ENCODE measurements at regions not wholly inside any gene's neighbourhood (a gene's known extent, or its start where the extent isn't known, plus 50 kb on each side); places are given as distances from the start of the nearest gene placed in this dataset.

DNA sequence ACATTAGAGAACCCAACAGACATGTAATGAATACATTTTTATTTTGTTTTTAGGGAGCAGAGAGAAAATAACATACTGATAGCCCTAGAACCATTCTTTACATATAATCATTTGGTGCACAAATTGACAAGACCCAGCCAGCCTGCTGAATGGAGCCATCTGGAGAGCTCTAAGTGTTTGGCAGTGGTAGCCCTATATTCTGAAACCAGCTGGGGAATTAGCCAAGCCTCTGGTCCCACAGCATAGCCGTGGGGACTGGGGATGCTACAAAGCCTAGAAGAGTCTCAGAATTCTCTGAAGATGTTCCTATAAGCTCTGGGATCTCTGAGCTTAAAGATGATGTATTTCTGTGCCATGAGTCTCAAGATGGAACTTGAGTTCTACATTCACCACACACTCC is 857.3 kb upstream of the AMELY start:
- Mint-ChIP-seq H3K4me1 (no peaks in the 10 kb centered on the region), H3K36me3 (no peaks in the 10 kb centered on the region), H3K9me3 (no peaks in the 10 kb centered on the region), H3K27ac (no peak overlapping the region), H3K4me3 (no peak overlapping the region)
- no peak for DNase-seq (ENCODE audit: low spot score in 2 of 2)
- ATAC-seq: no peak

DNA sequence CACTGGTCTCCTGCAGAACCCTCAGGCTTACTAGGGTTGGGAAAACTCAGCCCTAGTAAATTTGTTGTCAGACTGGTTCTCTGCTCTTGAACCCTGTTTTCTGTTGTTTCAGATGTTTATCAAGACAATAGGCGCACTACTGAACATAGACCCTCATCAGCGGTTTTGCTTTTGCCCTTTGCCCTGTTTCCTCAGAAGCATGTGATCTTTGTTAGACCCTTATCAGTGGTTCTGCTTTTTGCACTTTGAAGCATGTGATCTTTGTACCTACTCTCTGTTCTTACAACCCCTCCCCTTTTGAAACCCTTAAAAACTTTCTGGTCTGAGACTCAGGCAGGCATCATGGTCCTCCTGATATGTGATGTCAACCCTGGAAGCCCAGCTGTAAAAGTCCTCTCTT is 842.2 kb upstream of the AMELY start:
- Mint-ChIP-seq H3K9me3 (no peaks in the 10 kb centered on the region), H3K27ac (no peak overlapping the region), H3K4me1 (no peaks in the 10 kb centered on the region), H3K36me3 (no peaks in the 10 kb centered on the region), H3K4me3 (no peak overlapping the region)
- DNase-seq (ENCODE audit: low spot score in 2 of 2) (no peak), ATAC-seq (no peak)

DNA sequence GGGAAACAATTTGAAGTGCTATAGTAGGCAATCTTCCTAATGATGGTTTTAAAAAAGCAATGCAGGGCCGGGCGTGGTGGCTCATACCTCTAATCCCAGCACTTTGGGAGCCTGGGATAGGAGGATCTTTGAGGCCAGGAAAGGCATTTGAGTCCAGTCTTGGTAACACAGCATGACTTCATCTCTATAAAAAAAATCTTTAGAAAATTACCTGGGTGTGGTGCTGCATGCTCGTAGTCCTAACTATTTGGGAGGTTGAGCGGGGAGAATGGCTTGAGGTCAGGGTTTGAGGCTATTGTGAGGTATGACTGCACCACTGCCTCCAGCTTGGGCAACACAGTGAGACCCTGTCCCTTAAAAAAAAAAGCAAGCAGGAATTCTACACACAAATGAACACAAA is 835.2 kb upstream of the AMELY start:
- no peaks in the 10 kb centered on the region for H3K4me1 Mint-ChIP-seq
- no peak overlapping the region for H3K27ac Mint-ChIP-seq
- H3K4me3 Mint-ChIP-seq: no peak overlapping the region
- DNase-seq (ENCODE audit: low spot score in 2 of 2) (no peak), ATAC-seq (no peak)
- H3K36me3 Mint-ChIP-seq: no peaks in the 10 kb centered on the region
- no peaks in the 10 kb centered on the region for H3K9me3 Mint-ChIP-seq

DNA sequence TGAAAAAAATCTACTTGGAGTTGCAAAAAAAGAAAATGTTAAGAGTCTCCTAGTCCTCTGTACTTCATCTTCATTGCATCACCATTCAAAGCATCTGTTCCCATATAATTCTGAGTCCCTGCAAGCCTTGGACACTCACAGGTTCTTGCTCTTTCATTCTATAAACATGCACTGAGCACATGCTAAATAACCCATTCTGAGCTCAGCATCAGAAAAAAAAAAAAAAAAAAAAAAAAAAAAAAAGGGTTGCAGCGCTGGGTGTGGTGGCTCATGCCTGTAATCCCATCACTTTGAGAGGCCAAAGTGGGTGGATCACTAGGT is 834.0 kb upstream of the AMELY start:
- H3K36me3 Mint-ChIP-seq: no peaks in the 10 kb centered on the region
- H3K4me3 Mint-ChIP-seq: no peak overlapping the region
- no peaks in the 10 kb centered on the region for H3K9me3 Mint-ChIP-seq
- ATAC-seq: no peak
- no peak overlapping the region for H3K27ac Mint-ChIP-seq
- DNase-seq (ENCODE audit: low spot score in 2 of 2): no peak
- H3K4me1 Mint-ChIP-seq: no peaks in the 10 kb centered on the region

DNA sequence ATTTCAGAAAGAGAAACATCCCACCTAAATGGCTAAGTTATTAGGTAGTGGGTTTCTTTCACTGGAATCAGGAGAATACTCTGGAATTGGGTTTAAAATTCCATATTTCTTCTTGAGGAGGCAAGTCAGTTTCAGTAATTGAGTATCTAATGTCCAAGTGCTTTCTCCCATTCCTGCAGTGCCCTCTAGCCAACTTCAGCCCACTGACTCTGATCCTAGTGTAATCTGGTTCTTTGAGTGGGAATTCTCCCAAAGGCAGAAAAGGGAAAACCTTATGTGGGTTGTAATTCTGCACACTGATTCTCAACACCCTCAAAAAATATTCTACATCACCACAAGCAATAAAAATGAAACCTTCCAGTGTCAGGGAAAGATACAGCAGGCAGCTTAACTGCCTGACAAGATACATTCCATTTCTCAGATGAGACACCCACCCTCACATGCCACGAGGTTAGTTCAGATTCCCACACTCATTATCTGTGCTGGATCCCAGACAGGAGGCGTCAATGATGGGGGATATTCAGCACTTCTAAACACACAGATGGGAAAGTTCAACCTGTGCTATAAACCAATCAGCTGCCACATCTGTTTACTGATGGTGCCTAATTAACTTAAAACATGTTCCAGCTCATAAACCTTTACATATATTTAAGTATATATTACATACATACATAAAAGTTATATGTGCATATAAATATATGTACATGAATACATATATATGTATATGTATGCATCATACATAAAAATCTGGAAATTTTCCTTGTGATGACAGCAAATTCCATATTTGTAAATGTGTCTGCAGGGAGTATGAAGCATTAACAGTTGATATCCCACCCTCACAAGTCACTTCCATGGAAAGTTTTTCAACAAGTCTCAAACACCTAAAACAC is 833.4 kb upstream of the AMELY start:
- Mint-ChIP-seq H3K36me3 (no peaks in the 10 kb centered on the region), H3K27ac (no peak overlapping the region), H3K4me1 (no peaks in the 10 kb centered on the region), H3K9me3 (no peaks in the 10 kb centered on the region), H3K4me3 (no peak overlapping the region)
- ATAC-seq (no peak), DNase-seq (ENCODE audit: low spot score in 2 of 2) (no peak)

DNA sequence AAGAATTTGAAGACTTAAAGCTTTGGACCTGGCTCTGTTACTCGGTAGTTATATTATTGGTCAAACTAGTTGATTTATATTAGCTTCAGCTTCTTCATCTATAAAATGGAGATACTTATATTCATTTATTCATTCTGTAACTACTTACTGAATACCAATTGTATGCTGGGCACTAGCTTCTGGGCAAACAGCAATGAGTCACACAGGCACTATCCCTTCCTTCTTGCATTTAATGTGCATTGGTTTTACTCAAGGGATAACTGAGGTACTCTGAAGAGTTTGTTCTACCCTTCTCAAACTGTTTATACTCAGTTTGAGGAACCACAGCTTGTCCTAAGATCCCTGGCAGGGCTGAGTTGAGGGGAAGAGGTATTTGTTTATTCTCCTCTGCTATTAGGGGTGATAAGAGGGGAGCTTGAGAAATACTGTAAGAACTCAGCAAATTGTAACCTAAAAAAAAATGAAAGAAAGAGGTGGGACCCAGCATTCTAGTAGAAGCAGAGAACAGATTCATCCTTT is 825.4 kb upstream of the AMELY start:
- DNase-seq (ENCODE audit: low spot score in 2 of 2): no peak
- no peak overlapping the region for H3K4me3 Mint-ChIP-seq
- no peaks in the 10 kb centered on the region for H3K4me1 Mint-ChIP-seq
- H3K27ac Mint-ChIP-seq: no peak overlapping the region
- no peak for ATAC-seq
- H3K9me3 Mint-ChIP-seq: no peaks in the 10 kb centered on the region
- no peaks in the 10 kb centered on the region for H3K36me3 Mint-ChIP-seq

DNA sequence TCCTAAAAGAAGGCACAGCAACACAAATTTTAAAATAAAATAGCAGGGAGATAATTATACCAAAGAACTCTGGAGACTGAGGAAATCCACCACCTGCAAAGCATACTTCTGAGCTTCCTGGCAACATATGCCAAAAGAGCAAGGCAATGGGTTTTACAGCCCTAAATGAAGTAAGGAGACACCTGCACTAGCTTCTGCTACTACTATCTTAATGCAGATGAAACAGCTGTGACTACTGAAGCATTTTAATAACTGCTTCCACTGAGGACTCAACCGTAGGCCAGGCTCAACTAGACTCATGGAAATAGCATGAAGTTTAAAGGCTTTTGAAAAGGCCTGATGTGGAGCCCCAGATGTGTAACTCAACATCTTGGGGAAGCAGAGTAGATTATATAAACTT is 820.1 kb upstream of the AMELY start:
- DNase-seq (ENCODE audit: low spot score in 2 of 2) (no peak), ATAC-seq (no peak)
- no peak overlapping the region for H3K4me3 Mint-ChIP-seq
- H3K4me1 Mint-ChIP-seq: no peaks in the 10 kb centered on the region
- H3K9me3 Mint-ChIP-seq: no peaks in the 10 kb centered on the region
- no peak overlapping the region for H3K27ac Mint-ChIP-seq
- H3K36me3 Mint-ChIP-seq: no peaks in the 10 kb centered on the region

DNA sequence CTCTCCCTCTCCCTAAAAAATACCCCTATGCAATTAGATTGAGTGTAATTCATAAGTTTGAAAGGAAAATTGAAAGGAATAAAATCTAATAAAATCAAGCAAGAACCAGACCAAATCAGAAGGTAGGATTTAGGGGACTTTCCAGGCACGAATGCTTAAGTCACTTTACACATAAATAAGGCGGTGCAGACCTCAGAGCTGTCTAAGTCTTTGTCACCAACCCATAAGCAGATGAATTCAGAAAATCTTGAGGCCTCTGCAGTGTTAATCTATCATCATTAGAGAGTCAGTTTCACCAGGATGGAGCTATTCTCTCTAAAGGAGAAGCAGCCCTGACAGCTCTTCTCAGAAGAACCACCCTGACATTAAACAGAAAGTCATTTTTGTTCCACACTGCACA is 819.1 kb upstream of the AMELY start:
- Mint-ChIP-seq H3K4me3 (no peak overlapping the region), H3K4me1 (no peaks in the 10 kb centered on the region), H3K9me3 (no peaks in the 10 kb centered on the region), H3K36me3 (no peaks in the 10 kb centered on the region), H3K27ac (no peak overlapping the region)
- DNase-seq (ENCODE audit: low spot score in 2 of 2) (no peak), ATAC-seq (peak; percentile 69)

DNA sequence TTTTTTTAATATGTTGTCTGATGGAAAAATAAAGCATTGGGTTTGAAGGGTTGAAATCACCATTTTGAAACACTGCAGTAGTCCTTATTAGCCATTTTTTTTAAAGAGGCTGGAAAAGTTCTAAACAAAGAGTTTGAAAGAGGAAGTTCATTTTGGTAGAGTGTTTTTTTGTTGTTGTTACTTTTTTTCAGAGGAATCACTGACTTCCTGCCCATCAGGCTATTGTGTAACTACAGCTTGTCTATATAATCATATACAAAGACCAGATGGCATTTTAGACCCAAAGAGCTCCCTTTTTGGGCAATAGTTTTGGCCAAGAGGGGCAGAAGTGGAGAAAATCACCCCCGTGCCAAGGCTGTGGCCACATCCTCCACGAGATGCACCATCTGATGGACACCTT is 818.5 kb upstream of the AMELY start:
- no peak overlapping the region for H3K4me3 Mint-ChIP-seq
- DNase-seq (ENCODE audit: low spot score in 2 of 2): no peak
- no peaks in the 10 kb centered on the region for H3K4me1 Mint-ChIP-seq
- no peaks in the 10 kb centered on the region for H3K9me3 Mint-ChIP-seq
- H3K36me3 Mint-ChIP-seq: no peaks in the 10 kb centered on the region
- ATAC-seq: no peak
- no peak overlapping the region for H3K27ac Mint-ChIP-seq

DNA sequence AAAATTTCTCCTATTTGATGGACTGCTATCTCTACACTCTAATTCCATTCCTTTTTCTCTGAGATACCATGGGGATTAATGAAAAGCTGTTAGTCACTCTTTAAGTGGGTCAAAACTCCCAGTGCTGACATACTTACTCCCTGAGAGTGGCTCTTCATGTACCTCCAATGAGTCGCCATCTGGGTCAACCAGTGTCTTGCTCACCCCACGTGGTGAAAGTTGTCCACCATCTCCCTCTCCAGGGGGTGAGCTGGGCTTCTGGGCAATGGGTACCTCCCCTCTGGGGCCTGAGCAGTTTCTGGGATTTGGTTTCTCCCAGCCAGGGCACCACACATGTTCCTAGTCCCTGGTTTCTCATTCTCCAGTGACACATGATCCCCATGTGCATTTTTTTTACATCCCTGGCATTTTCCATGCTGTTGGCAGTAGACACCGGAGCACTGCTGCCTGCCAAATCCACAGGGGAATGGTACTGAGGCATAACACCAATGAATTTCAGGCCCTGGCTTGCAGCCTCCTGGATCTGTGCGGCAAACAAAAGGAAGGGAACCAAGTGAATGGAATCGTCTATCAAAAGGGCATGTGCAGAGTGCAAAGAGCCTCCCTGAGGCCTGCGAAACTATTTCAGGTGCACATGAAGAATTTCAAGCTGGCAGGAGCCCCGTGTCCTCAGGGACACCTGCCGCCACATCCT is 817.9 kb upstream of the AMELY start:
- Mint-ChIP-seq H3K4me1 (no peaks in the 10 kb centered on the region), H3K4me3 (no peak overlapping the region), H3K36me3 (no peaks in the 10 kb centered on the region), H3K9me3 (no peaks in the 10 kb centered on the region), H3K27ac (no peak overlapping the region)
- DNase-seq (ENCODE audit: low spot score in 2 of 2): no peak
- ATAC-seq: peak; percentile 68

DNA sequence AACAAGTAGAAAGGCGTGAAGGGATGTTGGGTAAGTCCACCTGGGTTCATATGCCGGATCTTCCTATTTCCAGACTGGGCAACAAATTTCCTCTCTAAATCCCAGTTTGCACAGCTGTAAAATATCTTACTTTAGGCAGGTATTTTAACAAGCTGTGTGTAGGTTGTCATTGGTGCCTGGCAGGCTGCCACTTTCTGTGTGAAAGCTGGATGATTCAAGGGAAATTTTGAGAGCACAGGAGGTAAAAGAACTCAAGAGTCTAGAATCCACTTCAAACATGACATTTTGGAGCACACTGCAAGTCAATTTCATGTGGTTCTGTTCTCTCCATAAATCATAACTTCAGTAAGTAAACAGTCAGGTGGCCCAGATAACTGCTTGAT is 817.4 kb upstream of the AMELY start:
- no peaks in the 10 kb centered on the region for H3K4me1 Mint-ChIP-seq
- no peak overlapping the region for H3K4me3 Mint-ChIP-seq
- no peaks in the 10 kb centered on the region for H3K9me3 Mint-ChIP-seq
- H3K36me3 Mint-ChIP-seq: no peaks in the 10 kb centered on the region
- no peak overlapping the region for H3K27ac Mint-ChIP-seq
- no peak for DNase-seq (ENCODE audit: low spot score in 2 of 2)
- peak; percentile 48 for ATAC-seq

DNA sequence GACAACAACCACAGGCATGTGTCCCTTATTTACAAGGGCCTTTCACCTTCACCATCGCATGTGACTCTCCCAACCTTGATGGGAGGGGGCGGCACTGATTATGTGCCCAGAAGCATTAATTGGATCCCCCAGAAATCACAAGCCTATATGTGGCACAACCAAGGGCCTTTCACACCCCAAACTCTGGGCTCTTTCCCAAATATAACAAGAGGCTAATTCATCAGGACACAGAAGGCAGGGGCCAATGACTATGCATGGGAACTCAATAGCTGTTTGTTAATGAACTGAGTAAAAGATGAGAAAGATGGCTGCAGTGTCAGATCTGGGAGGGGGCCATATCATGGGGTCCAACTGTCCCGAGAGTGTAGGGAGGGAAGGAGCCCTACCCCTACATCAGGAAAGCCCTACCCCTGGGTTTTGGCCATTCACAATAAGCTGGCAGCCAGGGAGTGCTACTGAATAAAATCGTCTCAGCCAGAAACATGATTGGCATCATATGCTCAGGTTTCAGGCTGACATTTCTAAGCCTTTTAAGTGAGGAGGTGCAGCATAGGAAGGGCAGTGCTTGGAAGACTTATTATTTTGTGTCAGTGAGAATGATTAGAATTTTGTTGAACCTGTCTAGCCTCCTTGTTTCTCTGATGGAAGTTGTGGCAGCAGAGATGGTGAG is 814.4 kb upstream of the AMELY start:
- Mint-ChIP-seq H3K27ac (no peak overlapping the region), H3K36me3 (no peaks in the 10 kb centered on the region), H3K4me1 (no peaks in the 10 kb centered on the region), H3K4me3 (no peak overlapping the region), H3K9me3 (no peaks in the 10 kb centered on the region)
- ATAC-seq: no peak
- no peak for DNase-seq (ENCODE audit: low spot score in 2 of 2)

DNA sequence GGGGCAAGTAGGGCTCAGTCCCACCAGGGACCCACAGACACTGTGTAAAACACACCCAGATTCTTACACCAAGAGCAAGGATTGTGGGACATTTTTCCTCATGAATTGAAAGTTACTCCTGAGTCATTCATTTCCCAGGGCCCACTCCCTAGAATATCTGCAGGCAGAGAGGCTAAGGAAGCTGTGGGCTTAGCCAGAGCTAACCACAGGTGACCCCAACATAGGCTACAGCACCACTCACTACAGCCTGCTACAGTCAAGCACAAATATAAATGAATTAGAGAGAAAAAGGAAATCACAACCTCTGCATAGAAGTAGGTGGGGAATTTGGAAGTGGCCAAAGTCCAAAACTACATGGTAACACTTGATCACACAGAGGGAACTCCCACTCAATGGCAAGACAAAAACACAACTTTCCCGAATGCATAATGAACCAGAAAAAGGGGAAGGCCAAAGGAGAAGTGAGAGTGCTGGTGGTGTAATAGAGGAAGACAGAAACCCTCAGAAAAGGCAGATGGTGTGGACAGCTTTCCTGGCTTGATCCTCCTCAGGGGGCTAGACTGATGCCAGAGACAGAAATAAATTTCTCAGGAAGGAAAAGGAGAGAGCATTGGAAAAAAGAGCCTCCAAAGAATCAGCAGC is 812.6 kb upstream of the AMELY start:
- Mint-ChIP-seq H3K36me3 (no peaks in the 10 kb centered on the region), H3K9me3 (no peaks in the 10 kb centered on the region), H3K4me1 (no peaks in the 10 kb centered on the region), H3K4me3 (no peak overlapping the region), H3K27ac (no peak overlapping the region)
- no peak for ATAC-seq
- no peak for DNase-seq (ENCODE audit: low spot score in 2 of 2)

DNA sequence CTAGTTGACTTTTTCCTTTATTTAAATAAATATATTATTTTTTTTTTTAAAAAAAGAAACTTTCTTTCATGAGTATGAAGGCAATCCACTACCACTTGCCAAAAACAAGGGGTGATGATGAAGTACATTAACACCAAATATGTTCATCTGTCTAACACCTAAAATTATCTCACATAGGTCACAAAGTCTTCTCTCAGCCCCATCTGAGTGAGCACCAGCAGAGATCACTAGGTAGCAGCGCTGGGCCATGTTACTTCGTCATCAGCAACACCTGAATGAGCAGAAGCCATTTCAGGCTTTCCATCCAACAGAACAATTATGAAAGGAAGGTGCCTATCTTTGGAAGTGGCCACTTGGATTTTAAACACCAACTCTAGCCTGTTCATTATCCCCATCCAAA is 811.6 kb upstream of the AMELY start:
- ATAC-seq (no peak), DNase-seq (ENCODE audit: low spot score in 2 of 2) (no peak)
- H3K27ac Mint-ChIP-seq: no peak overlapping the region
- H3K9me3 Mint-ChIP-seq: no peaks in the 10 kb centered on the region
- no peaks in the 10 kb centered on the region for H3K36me3 Mint-ChIP-seq
- no peak overlapping the region for H3K4me3 Mint-ChIP-seq
- no peaks in the 10 kb centered on the region for H3K4me1 Mint-ChIP-seq

DNA sequence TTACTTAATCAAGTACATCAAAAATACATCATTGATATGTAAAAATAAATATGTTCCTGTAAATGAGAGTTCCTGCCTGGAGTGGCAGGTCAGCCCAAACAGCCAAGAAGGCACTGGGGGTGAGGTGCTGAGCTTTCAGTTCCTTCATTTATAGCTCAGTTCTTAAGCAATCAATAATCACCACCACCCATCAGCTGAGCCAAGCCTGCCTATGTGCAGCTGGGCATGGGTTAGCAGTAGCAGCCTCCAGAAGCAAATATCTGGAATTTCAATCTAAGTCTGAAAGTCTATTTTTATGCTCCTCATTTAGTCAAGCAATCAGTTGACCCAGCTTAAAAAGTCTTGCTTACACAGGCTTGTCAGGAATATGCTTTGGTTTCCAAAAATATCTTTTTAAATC is 811.0 kb upstream of the AMELY start:
- ATAC-seq (no peak), DNase-seq (ENCODE audit: low spot score in 2 of 2) (no peak)
- Mint-ChIP-seq H3K4me3 (no peak overlapping the region), H3K27ac (no peak overlapping the region), H3K36me3 (no peaks in the 10 kb centered on the region), H3K4me1 (no peaks in the 10 kb centered on the region), H3K9me3 (no peaks in the 10 kb centered on the region)
